Fibroblast of pulmonary artery (primary cell): ENCODE measurements at regions not wholly inside any gene's neighbourhood (a gene's known extent, or its start where the extent isn't known, plus 50 kb on each side); places are given as distances from the start of the nearest gene placed in this dataset.
"Not testable (repeated sequence)": the region's sequence is repeated elsewhere in the genome, so short reads cannot be mapped to it uniquely, and the experiment has no call there.

Experiments
- DNase-seq: peaks from one replicate; pipeline ENCODE4 v3.0.0-alpha.2; 2010; ENCODE audit warnings: low read depth
- H3K4me3 ChIP-seq: replicated peaks from 2 replicates; pipeline ENCODE4 v1.5.1; 2011; ENCODE audit warnings: low read depth, mild to moderate bottlenecking, control low read depth, low read length, moderate library complexity
- TF ChIP-seq, protein P1 (sequence below): IDR thresholded peaks from 2 replicates; pipeline ENCODE4 v1.5.1; 2011; ENCODE audit warnings: mild to moderate bottlenecking, control low read depth, low read length, inconsistent platforms; ENCODE audit errors: missing control alignments

- H3K4me3 ChIP-seq = no peak overlapping the region
- DNase-seq = no peak
- TF ChIP-seq, protein P1, sequence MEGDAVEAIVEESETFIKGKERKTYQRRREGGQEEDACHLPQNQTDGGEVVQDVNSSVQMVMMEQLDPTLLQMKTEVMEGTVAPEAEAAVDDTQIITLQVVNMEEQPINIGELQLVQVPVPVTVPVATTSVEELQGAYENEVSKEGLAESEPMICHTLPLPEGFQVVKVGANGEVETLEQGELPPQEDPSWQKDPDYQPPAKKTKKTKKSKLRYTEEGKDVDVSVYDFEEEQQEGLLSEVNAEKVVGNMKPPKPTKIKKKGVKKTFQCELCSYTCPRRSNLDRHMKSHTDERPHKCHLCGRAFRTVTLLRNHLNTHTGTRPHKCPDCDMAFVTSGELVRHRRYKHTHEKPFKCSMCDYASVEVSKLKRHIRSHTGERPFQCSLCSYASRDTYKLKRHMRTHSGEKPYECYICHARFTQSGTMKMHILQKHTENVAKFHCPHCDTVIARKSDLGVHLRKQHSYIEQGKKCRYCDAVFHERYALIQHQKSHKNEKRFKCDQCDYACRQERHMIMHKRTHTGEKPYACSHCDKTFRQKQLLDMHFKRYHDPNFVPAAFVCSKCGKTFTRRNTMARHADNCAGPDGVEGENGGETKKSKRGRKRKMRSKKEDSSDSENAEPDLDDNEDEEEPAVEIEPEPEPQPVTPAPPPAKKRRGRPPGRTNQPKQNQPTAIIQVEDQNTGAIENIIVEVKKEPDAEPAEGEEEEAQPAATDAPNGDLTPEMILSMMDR = no peak
Observed at GRCh38 chr3:59178698-59179097, 128.9 kb upstream of the CFAP20DC start.

DNA sequence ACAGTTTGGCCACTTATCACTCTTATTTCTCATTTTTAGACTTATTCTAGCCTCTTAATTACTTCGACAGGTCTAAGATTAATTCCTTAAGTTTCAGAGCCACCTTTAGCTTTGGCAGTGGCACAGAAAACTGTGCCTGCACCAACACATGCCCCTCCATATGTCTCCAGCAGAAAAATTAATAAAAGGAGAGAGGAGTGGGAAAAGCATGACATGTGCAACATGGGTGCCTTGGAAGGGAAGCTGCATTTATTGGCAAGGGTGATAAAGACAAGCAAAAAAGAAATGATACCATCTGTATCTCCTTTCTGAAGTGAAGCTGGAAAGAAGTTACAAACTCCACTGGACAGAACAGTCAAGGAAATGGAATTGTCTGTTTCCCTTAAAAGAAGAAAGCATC lies 121.7 kb upstream of the CFAP20DC start:
- TF ChIP-seq, protein P1 = no peak
- no peak for DNase-seq
- H3K4me3 ChIP-seq = no peak overlapping the region

DNA sequence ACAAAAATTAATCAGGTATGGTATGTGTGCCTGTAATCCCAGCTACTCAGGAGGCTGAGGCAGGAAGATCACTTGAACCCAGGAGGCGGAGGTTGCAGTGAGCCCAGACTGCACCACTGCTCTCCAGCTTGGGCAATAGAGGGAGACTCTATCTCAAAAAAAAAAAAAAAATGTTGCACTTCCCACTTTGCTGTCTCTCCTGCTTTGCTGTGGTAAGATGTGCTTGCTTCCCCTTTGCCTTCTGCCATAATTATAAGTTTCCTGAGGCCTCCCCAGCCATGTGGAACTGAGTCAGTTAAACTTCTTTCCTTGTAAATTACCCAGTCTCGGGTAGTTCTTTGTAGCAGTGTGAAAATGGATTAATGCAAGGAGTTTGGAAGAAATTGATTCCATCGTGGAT lies 120.3 kb upstream of the CFAP20DC start:
- DNase-seq, H3K4me3 ChIP-seq: not testable (repeated sequence)

GRCh38 chr3:59167756-59168155 lies 117.9 kb upstream of the CFAP20DC start:
- DNase-seq = no peak
- no peak overlapping the region for H3K4me3 ChIP-seq
- TF ChIP-seq, protein P1 = no peak

DNA sequence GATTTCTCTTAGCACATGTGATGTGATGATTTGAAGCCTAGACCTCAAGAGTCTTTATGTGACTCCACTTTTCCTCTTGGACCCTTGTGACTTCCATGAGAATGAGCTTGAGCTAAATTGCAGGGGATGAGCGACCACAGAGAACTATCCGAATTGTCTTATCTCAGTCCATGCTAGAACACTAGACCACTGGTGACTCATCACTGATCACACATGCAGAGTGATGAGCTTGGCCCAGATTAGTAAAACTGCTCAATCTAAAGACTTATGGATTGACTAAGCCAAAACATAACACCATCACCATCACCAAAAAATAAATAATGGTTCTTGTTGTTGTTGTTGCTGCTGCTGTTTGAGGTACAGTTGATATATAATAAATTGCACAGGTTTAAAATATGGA lies 114.1 kb upstream of the CFAP20DC start:
- TF ChIP-seq, protein P1 = no peak
- H3K4me3 ChIP-seq = no peak overlapping the region
- no peak for DNase-seq

DNA sequence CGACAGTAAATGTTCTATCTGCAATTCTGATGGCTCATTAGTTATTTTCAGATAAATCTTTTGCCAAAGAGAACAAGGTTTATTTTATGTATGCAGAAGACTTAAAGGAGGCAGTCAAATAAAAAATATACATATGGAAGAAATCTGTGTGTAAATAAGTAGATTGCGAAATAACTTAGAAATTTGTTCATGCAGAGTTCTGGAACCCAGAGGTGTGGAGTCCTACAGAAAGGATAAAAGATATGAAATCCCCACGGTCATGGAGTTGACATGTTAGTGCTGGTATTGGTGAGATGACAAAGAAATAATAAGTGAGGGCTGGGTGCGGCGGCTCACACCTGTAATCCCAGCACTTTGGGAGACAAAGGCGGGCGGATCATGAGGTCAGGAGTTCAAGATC lies 111.2 kb upstream of the CFAP20DC start:
- no peak for DNase-seq
- H3K4me3 ChIP-seq = no peak overlapping the region
- TF ChIP-seq, protein P1 = no peak

GRCh38 chr3:59160133-59160746 lies 110.4 kb upstream of the CFAP20DC start:
- no peak for DNase-seq
- TF ChIP-seq, protein P1 = no peak
- H3K4me3 ChIP-seq = no peak overlapping the region
